GM12801 (cell line): ENCODE measurements at regions not wholly inside any gene's neighbourhood (a gene's known extent, or its start where the extent isn't known, plus 50 kb on each side); places are given as distances from the start of the nearest gene placed in this dataset.

Experiments
- CTCF ChIP-seq: IDR thresholded peaks from one replicate; pipeline ENCODE4 v1.5.1; 2011; ENCODE audit warnings: control low read depth; ENCODE audit not compliant: insufficient read length; ENCODE audit errors: extremely low read depth

- no peak for TF ChIP-seq CTCF
Observed at GRCh38 chr1:14332158-14332557, 266.3 kb upstream of the KAZN start.

GRCh38 chr1:14334336-14335176 is 263.9 kb upstream of the KAZN start:
- TF ChIP-seq CTCF = no peak

- TF ChIP-seq CTCF = no peak
Observed at GRCh38 chr1:14338509-14338908, 260.0 kb upstream of the KAZN start.

- TF ChIP-seq CTCF = no peak
Observed at GRCh38 chr1:14339288-14339687, 259.2 kb upstream of the KAZN start.

GRCh38 chr1:14340002-14340785 is 258.3 kb upstream of the KAZN start:
- no peak for TF ChIP-seq CTCF

GRCh38 chr1:14341147-14341546 is 257.3 kb upstream of the KAZN start:
- no peak for TF ChIP-seq CTCF

- TF ChIP-seq CTCF = no peak
Observed at GRCh38 chr1:14345946-14346550, 252.4 kb upstream of the KAZN start.
